ENCODE measurements at regions not wholly inside any gene's neighbourhood (a gene's known extent, or its start where the extent isn't known, plus 50 kb on each side); places are given as distances from the start of the nearest gene placed in this dataset.

GRCh38 chr7:110027385-110027784 lies 1063.5 kb upstream of the LRRN3 start (continued):
- no peak for TF ChIP-seq TRAFD1 (CRISPR knock-in tag; IDR thresholded peaks at IDR 0.05; ENCODE audit: borderline replicate concordance)
- no peak for TF ChIP-seq SKI (IDR thresholded peaks at IDR 0.05; ENCODE audit: partially characterized antibody)
- TF ChIP-seq ZFP41 (CRISPR knock-in tag; IDR thresholded peaks at IDR 0.05; ENCODE audit: borderline replicate concordance), result no peak

- in situ Hi-C loops (cut with HindIII; ENCODE audit: extremely low pct_ligation_motif_present, low pct_unique_long_range_greater_than_20kb) (no loop called here), intact Hi-C loops (cut with micrococcal nuclease; ENCODE audit: unreplicated experiment) (no loop called here)
- Histone ChIP-seq H3K9me3 (ENCODE audit: low read length) (no peaks in the 10 kb centered on the region; the same call in 1 of the 2 replicates), H3K4me1 (ENCODE audit: insufficient read depth, low read length) (no peaks in the 10 kb centered on the region), H2AFZ (ENCODE audit: low read length) (no peak overlapping the region), H3K27ac (ENCODE audit: extremely low read length, insufficient read depth, low read length) (no peak overlapping the region), H4K20me1 (ENCODE audit: insufficient read depth, low read length) (no peaks in the 10 kb centered on the region), H3K36me3 (replicated peaks in 1 of 2; ENCODE audit: control insufficient read depth in 1 of 2, insufficient read depth in 2 of 2, low read length in 2 of 2) (no peaks in the 10 kb centered on the region), H3K4me3 (replicated peaks in 1 of 3; ENCODE audit: insufficient read depth in 1 of 3, low read depth in 2 of 3, low read length in 3 of 3) (no peak overlapping the region), H3K79me2 (ENCODE audit: insufficient read depth, low read length) (no peaks in the 10 kb centered on the region), H3K4me2 (ENCODE audit: low read depth, low read length) (no peak overlapping the region), H3K9ac (ENCODE audit: insufficient read depth, low read depth, low read length) (no peak overlapping the region), H3K27me3 (ENCODE audit: control insufficient read depth in 1 of 2, insufficient read depth in 2 of 2, low read length in 2 of 2) (no peaks in the 10 kb centered on the region)
- 93% methylated on average over 1 of the region's 1 CpG for WGBS (ENCODE audit: low lambda C conversion rate)
- no peak for DNase-seq (ENCODE audit: low spot score)
- no peak for FAIRE-seq
- ATAC-seq, result no peak
- BruUV-seq (replicated peaks), result no TSS peak
- ChIA-PET POLR2A (no interaction called here), CTCF (ENCODE audit: low intra/inter-chr PET ratio, low total read pairs) (no interaction called here)
- TF ChIP-seq ZNF510 (CRISPR knock-in tag; IDR thresholded peaks at IDR 0.05; ENCODE audit: low read depth), result no peak
- no peak for TF ChIP-seq TOPORS (CRISPR knock-in tag; IDR thresholded peaks at IDR 0.05)
- no peak for TF ChIP-seq ZBTB25 (CRISPR knock-in tag; IDR thresholded peaks at IDR 0.05)
- no peak for TF ChIP-seq NFE2L1 (CRISPR knock-in tag; IDR thresholded peaks at IDR 0.05; ENCODE audit: borderline replicate concordance)
- TF ChIP-seq ZFP91 (CRISPR knock-in tag; IDR thresholded peaks at IDR 0.05; ENCODE audit: borderline replicate concordance), result no peak
- no peak for TF ChIP-seq ZBTB1 (CRISPR knock-in tag; IDR thresholded peaks at IDR 0.05; ENCODE audit: borderline replicate concordance)
- no peak for TF ChIP-seq ZNF282 (IDR thresholded peaks at IDR 0.05; ENCODE audit: partially characterized antibody)
Measured at GRCh38 chr7:110043519-110043918, 1047.4 kb upstream of the LRRN3 start.
